ENCODE measurements at regions not wholly inside any gene's neighbourhood (a gene's known extent, or its start where the extent isn't known, plus 50 kb on each side); places are given as distances from the start of the nearest gene placed in this dataset.

DNA sequence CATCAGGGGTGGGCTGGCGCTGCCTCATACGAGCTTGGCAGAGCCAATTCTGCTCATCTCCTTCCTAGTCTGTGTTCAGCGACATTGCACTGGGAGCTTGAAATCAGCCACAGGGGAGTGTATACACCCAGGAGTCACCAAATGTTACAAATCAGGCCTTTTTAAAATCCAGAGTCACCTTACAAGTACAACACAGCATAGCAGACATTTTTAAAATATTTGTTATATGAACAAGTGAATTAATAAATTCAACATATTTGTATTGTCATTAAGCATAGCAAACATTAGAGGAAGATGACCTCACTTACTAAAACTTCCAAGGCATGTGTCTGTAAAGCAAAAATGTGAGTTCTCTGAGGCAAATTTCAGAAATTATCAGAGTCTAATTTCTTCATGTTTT, 210.0 kb downstream of the HLX start:
- H3K4me1 ChIP-seq = no peaks in the 10 kb centered on the region
- no peaks in the 10 kb centered on the region for H3K79me2 ChIP-seq
- H3K4me2 ChIP-seq (ENCODE audit: low read length) = no peak overlapping the region
- no peaks in the 10 kb centered on the region for H3K27me3 ChIP-seq (ENCODE audit: control insufficient read depth, insufficient read depth, low read length)
- no peaks in the 10 kb centered on the region for H3K9me3 ChIP-seq (ENCODE audit: control insufficient read depth, low read length)
- no peak overlapping the region for H3K4me3 ChIP-seq (ENCODE audit: low read depth, low read length)
- no peaks in the 10 kb centered on the region for H3K36me3 ChIP-seq (ENCODE audit: control insufficient read depth, insufficient read depth, low read length)
- TF ChIP-seq, protein P1, sequence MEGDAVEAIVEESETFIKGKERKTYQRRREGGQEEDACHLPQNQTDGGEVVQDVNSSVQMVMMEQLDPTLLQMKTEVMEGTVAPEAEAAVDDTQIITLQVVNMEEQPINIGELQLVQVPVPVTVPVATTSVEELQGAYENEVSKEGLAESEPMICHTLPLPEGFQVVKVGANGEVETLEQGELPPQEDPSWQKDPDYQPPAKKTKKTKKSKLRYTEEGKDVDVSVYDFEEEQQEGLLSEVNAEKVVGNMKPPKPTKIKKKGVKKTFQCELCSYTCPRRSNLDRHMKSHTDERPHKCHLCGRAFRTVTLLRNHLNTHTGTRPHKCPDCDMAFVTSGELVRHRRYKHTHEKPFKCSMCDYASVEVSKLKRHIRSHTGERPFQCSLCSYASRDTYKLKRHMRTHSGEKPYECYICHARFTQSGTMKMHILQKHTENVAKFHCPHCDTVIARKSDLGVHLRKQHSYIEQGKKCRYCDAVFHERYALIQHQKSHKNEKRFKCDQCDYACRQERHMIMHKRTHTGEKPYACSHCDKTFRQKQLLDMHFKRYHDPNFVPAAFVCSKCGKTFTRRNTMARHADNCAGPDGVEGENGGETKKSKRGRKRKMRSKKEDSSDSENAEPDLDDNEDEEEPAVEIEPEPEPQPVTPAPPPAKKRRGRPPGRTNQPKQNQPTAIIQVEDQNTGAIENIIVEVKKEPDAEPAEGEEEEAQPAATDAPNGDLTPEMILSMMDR (IDR thresholded peaks at IDR 0.05) = no peak
- H3K9ac ChIP-seq = no peak overlapping the region
- no peak overlapping the region for H2AFZ ChIP-seq
- no peak overlapping the region for H3K27ac ChIP-seq

DNA sequence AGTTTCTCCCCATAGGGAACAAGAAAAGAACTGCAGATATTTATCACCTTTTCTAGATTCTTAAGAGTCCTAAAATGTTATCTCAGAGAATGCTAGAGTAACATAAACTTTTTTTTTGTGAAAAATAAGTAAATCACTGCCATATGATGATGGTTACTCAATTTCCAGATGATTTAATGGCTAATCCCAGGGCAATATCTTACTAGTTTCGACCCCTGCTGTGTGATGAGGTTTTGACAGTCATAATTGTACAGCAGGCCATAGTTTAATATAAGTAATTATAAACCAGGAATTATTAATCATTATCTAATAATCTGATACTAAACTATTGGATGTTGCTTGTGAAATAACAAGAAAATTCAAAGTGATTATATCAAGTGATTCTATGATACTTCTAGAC, 210.6 kb downstream of the HLX start:
- Histone ChIP-seq H3K4me1 (no peaks in the 10 kb centered on the region), H3K4me2 (ENCODE audit: low read length) (no peak overlapping the region), H3K36me3 (ENCODE audit: control insufficient read depth, insufficient read depth, low read length) (no peaks in the 10 kb centered on the region), H3K4me3 (ENCODE audit: low read depth, low read length) (no peak overlapping the region), H3K79me2 (no peaks in the 10 kb centered on the region), H3K9me3 (ENCODE audit: control insufficient read depth, low read length) (no peaks in the 10 kb centered on the region), H3K27ac (no peak overlapping the region), H3K9ac (no peak overlapping the region), H2AFZ (no peak overlapping the region), H3K27me3 (ENCODE audit: control insufficient read depth, insufficient read depth, low read length) (no peaks in the 10 kb centered on the region)
- TF ChIP-seq, protein P1 (IDR thresholded peaks at IDR 0.05) = no peak

- Histone ChIP-seq H3K9me3 (ENCODE audit: control insufficient read depth, low read length) (no peaks in the 10 kb centered on the region), H3K4me2 (ENCODE audit: low read length) (no peak overlapping the region), H3K9ac (no peak overlapping the region), H3K4me3 (ENCODE audit: low read depth, low read length) (no peak overlapping the region), H2AFZ (no peak overlapping the region), H3K4me1 (no peaks in the 10 kb centered on the region), H3K36me3 (ENCODE audit: control insufficient read depth, insufficient read depth, low read length) (no peaks in the 10 kb centered on the region), H3K27ac (no peak overlapping the region), H3K79me2 (no peaks in the 10 kb centered on the region), H3K27me3 (ENCODE audit: control insufficient read depth, insufficient read depth, low read length) (no peaks in the 10 kb centered on the region)
- TF ChIP-seq, protein P1 (IDR thresholded peaks at IDR 0.05) = no peak
These were observed 214.9 kb downstream of the HLX start for GRCh38 chr1:221093903-221094791.

- TF ChIP-seq, protein P1 (IDR thresholded peaks at IDR 0.05) = no peak
- Histone ChIP-seq H3K27me3 (ENCODE audit: control insufficient read depth, insufficient read depth, low read length) (no peaks in the 10 kb centered on the region), H3K9me3 (ENCODE audit: control insufficient read depth, low read length) (no peaks in the 10 kb centered on the region), H3K79me2 (no peaks in the 10 kb centered on the region), H3K9ac (no peak overlapping the region), H3K4me1 (no peaks in the 10 kb centered on the region), H2AFZ (no peak overlapping the region), H3K4me3 (ENCODE audit: low read depth, low read length) (no peak overlapping the region), H3K4me2 (ENCODE audit: low read length) (no peak overlapping the region), H3K36me3 (ENCODE audit: control insufficient read depth, insufficient read depth, low read length) (no peaks in the 10 kb centered on the region), H3K27ac (no peak overlapping the region)
These were observed 218.4 kb downstream of the HLX start for GRCh38 chr1:221097479-221098281.
